WTC11 (cell line): ENCODE measurements at regions not wholly inside any gene's neighbourhood (a gene's known extent, or its start where the extent isn't known, plus 50 kb on each side); places are given as distances from the start of the nearest gene placed in this dataset.

Experiments used
- ATF3 ChIP-seq: sonication (generic); formaldehyde crosslinking; conservative IDR thresholded peaks from 2 replicates; pipeline ENCODE4 v1.8.1; 2022; ENCODE audit warnings: mild to moderate bottlenecking, missing genetic modification reagents
- CBFB ChIP-seq: sonication (generic); formaldehyde crosslinking; IDR thresholded peaks from 2 replicates; pipeline ENCODE4 v1.8.1; 2022; ENCODE audit warnings: mild to moderate bottlenecking, low read depth, missing genetic modification reagents
- CTCF ChIP-seq: fragments of 200-600 bp; IDR thresholded peaks from 2 replicates; pipeline ENCODE4 v1.8.0; 2022; ENCODE audit warnings: antibody characterized with exemption
- FOXP4 ChIP-seq: sonication (generic); formaldehyde crosslinking; IDR thresholded peaks from 2 replicates; pipeline ENCODE4 v1.8.0; 2022; ENCODE audit warnings: mild to moderate bottlenecking, missing genetic modification reagents
- GABPB1 ChIP-seq: sonication (generic); formaldehyde crosslinking; IDR thresholded peaks from 2 replicates; pipeline ENCODE4 v1.8.1; 2023; ENCODE audit warnings: mild to moderate bottlenecking, missing genetic modification reagents
- MAX ChIP-seq: sonication (generic); formaldehyde crosslinking; IDR thresholded peaks from 2 replicates; pipeline ENCODE4 v1.8.0; 2022; ENCODE audit warnings: mild to moderate bottlenecking, missing genetic modification reagents
- PREB ChIP-seq: sonication (generic); formaldehyde crosslinking; IDR thresholded peaks from 2 replicates; pipeline ENCODE4 v1.8.1; 2022; ENCODE audit warnings: mild to moderate bottlenecking, missing genetic modification reagents, moderate library complexity, borderline replicate concordance
- TCF7 ChIP-seq: sonication (generic); formaldehyde crosslinking; IDR thresholded peaks from 2 replicates; pipeline ENCODE4 v1.8.0; 2022; ENCODE audit warnings: mild to moderate bottlenecking, low read depth, missing genetic modification reagents, moderate library complexity
- ZNF423 ChIP-seq: fragments of 250-450 bp; sonication (Bioruptor Pico); IDR thresholded peaks from 2 replicates; pipeline ENCODE4 v2.1.2; 2022; ENCODE audit warnings: mild to moderate bottlenecking, moderate library complexity

- TF ChIP-seq CTCF, result no peak
- no peak for TF ChIP-seq ATF3 (CRISPR knock-in tag)
- TF ChIP-seq FOXP4 (CRISPR knock-in tag), result no peak
- no peak for TF ChIP-seq ZNF423 (CRISPR knock-in tag)
- no peak for TF ChIP-seq GABPB1 (CRISPR knock-in tag)
- TF ChIP-seq TCF7 (CRISPR knock-in tag), result no peak
- no peak for TF ChIP-seq CBFB (CRISPR knock-in tag)
- no peak for TF ChIP-seq PREB
- TF ChIP-seq MAX (CRISPR knock-in tag), result no peak
Observed at GRCh38 chr4:131447883-131448282, 1701.2 kb upstream of the PCDH10 start.
